ENCODE measurements at regions not wholly inside any gene's neighbourhood (a gene's known extent, or its start where the extent isn't known, plus 50 kb on each side); places are given as distances from the start of the nearest gene placed in this dataset.

DNA sequence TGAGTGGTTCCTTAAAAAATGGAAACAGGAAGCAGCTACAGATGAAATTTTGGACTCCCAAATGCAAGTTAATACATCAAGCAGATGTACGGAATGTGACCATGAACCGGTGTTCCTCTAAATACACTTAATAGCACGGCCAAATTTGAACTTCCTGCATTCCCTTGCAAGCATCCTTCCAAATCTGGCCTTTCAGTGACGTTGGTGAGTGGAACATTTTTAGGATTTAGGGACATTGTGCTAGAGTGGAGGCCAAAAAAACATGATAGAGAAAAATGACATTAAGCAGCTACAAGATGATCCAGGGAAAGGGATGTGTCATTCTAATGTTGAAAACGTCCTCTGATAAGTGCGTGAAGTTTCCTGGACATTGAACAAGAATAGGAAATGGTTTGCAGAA lies 62.1 kb downstream of the CTAGE1 start:
- Histone ChIP-seq H3K27me3 (ENCODE audit: control insufficient read depth in 3 of 3, insufficient read depth in 3 of 3, low read length in 3 of 3) (peaks cover 4 to 9% (median 7%) of the 10 kb centered on the region in 3 donors), H3K9me3 (ENCODE audit: control insufficient read depth in 3 of 3, low read length in 3 of 3) (no peaks in the 10 kb centered on the region), H3K4me1 (ENCODE audit: control insufficient read depth in 3 of 3, insufficient read depth in 3 of 3, low read length in 3 of 3) (no peaks in the 10 kb centered on the region), H3K9ac (ENCODE audit: low read depth in 1 of 3, low read length in 3 of 3) (no peak overlapping the region), H3K36me3 (ENCODE audit: control insufficient read depth in 3 of 3, insufficient read depth in 3 of 3, low read length in 3 of 3) (no peaks in the 10 kb centered on the region), H3K4me3 (ENCODE audit: low read length in 3 of 3) (no peak overlapping the region), H3K27ac (ENCODE audit: low read depth, low read length) (no peak overlapping the region)

DNA sequence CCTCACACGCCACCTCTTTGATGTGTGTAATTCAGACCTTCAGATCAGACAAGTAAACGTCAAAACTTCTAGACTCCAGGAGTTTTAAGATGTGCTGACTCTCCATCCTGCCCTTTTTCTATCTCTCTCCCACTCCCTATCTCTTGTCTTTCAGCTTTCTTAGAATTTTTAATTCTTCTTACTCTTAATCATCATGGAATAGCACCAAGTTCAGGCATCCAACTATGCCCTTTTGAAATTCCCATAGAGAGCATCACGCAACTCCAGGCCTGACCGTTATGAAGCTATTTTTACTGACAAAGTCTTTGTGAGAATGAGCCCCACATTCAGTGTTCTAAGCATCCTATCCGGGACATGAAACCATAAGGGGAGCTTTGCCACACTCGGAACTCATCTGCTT lies 62.6 kb downstream of the CTAGE1 start:
- Histone ChIP-seq H3K27me3 (ENCODE audit: control insufficient read depth in 3 of 3, insufficient read depth in 3 of 3, low read length in 3 of 3) (peaks cover 4 to 12% (median 12%) of the 10 kb centered on the region in 3 donors), H3K36me3 (ENCODE audit: control insufficient read depth in 3 of 3, insufficient read depth in 3 of 3, low read length in 3 of 3) (no peaks in the 10 kb centered on the region), H3K9ac (ENCODE audit: low read depth in 1 of 3, low read length in 3 of 3) (no peak overlapping the region), H3K4me3 (ENCODE audit: low read length in 3 of 3) (no peak overlapping the region), H3K4me1 (ENCODE audit: control insufficient read depth in 3 of 3, insufficient read depth in 3 of 3, low read length in 3 of 3) (no peaks in the 10 kb centered on the region), H3K27ac (ENCODE audit: low read depth, low read length) (no peak overlapping the region), H3K9me3 (ENCODE audit: control insufficient read depth in 3 of 3, low read length in 3 of 3) (no peaks in the 10 kb centered on the region)

DNA sequence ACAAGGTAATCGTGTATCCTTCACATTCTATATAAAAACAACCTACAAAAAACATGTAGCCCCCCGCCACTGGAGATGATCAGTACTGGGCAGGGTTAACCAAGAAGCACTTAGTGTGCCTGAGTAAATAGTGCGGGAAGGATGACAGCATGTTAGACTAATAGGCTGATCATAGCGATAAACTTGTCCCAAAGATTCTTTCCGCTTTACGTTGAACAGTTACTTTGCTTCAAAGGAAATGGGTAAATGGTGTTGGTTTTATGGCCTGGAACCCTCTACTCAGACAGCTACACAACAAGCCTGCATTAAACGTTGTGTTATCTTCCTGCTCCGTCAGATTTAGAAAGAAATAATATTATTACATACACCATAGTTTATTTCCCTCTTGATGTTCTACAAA lies 67.7 kb downstream of the CTAGE1 start:
- Histone ChIP-seq H3K27me3 (ENCODE audit: control insufficient read depth in 3 of 3, insufficient read depth in 3 of 3, low read length in 3 of 3) (peaks cover 39 to 53% (median 45%) of the 10 kb centered on the region in 3 donors), H3K9me3 (ENCODE audit: control insufficient read depth in 3 of 3, low read length in 3 of 3) (peaks cover 0 to 2% (median 0%) of the 10 kb centered on the region in 3 donors), H3K4me3 (ENCODE audit: low read length in 3 of 3) (no peak overlapping the region), H3K27ac (ENCODE audit: low read depth, low read length) (no peak overlapping the region), H3K36me3 (ENCODE audit: control insufficient read depth in 3 of 3, insufficient read depth in 3 of 3, low read length in 3 of 3) (no peaks in the 10 kb centered on the region), H3K9ac (ENCODE audit: low read depth in 1 of 3, low read length in 3 of 3) (no peak overlapping the region), H3K4me1 (ENCODE audit: control insufficient read depth in 3 of 3, insufficient read depth in 3 of 3, low read length in 3 of 3) (peaks cover 21 to 29% (median 25%) of the 10 kb centered on the region in 3 donors)

DNA sequence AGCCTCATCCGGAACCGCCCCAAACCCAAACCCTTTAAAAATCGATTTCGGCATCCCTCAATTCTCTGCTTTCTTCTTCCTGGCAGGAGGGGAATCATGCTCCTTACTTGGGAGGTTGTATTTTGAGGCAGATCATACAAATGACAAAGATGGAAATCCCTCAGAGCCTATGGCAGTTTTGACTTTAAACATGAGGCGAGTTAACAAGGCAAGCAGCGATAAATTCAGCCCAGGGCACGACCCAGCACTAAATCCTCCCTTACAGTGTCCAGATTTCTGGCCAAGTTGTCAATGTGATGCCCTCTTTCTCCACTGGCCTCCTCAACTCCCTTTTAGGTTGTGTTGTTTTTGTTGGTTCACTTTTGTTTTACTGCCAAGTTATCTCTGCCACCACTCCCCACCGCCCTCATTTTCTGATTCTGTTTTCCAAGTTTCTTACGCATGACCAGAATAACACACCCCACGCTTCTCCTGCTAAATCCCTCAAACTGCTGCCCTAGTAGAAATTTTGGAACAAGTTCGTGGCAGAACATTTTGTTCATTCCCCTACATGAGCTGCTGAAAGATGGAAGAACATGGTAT lies 68.3 kb downstream of the CTAGE1 start:
- no peak overlapping the region for H3K27ac ChIP-seq (ENCODE audit: low read depth, low read length)
- peaks cover 0 to 2% (median 0%) of the 10 kb centered on the region in 3 donors for H3K9me3 ChIP-seq (ENCODE audit: control insufficient read depth in 3 of 3, low read length in 3 of 3)
- H3K4me3 ChIP-seq (ENCODE audit: low read length in 3 of 3): peak overlapping the region in 1 of 3 donors; percentile 64
- peaks cover 21 to 29% (median 25%) of the 10 kb centered on the region in 3 donors for H3K4me1 ChIP-seq (ENCODE audit: control insufficient read depth in 3 of 3, insufficient read depth in 3 of 3, low read length in 3 of 3)
- H3K9ac ChIP-seq (ENCODE audit: low read depth in 1 of 3, low read length in 3 of 3): no peak overlapping the region
- peaks cover 39 to 53% (median 45%) of the 10 kb centered on the region in 3 donors for H3K27me3 ChIP-seq (ENCODE audit: control insufficient read depth in 3 of 3, insufficient read depth in 3 of 3, low read length in 3 of 3)
- no peaks in the 10 kb centered on the region for H3K36me3 ChIP-seq (ENCODE audit: control insufficient read depth in 3 of 3, insufficient read depth in 3 of 3, low read length in 3 of 3)

DNA sequence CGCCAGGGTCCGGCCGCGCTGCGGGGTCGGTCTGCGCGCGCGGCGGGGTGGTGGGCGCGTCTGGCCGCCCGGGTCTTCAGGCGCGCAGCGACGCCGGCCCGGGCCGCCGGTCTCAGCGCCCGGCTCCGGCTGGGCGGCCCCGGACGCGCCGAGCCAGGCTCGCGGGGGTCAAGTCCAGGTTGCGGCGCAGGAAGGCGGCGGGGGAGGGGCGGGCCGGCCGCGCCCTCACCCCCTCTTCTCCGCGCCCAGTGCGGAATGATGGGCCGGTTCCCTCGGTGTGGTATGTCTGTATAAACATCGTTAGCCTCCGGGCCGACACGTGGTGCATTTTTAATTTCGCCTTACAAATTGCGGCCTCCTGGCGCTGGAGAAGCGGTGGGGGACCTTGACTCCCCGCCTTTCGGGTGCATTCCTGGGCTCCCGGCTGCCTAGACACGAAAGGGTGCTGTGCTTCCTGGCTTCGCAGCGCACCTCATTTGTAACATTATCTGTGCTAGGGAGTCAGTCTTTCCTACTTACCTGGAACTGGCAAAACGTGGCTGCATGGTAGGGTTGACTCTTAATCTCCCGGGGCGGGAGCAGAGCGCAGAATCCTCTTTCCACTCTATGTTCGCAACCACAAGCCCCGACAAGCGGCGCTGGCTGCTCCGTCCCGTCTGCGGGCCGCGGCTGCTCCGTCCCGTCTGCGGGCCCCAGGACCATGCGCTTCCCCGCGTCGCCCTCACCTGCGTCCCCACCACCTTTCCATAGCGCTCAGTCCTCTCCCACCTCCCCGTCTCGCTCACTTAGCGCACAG lies 69.0 kb downstream of the CTAGE1 start:
- Histone ChIP-seq H3K4me3 (ENCODE audit: low read length in 3 of 3) (peak overlapping the region; percentile 62 to 66 (median 64)), H3K27me3 (ENCODE audit: control insufficient read depth in 3 of 3, insufficient read depth in 3 of 3, low read length in 3 of 3) (peaks cover 42 to 53% (median 45%) of the 10 kb centered on the region in 3 donors), H3K9me3 (ENCODE audit: control insufficient read depth in 3 of 3, low read length in 3 of 3) (peaks cover 0 to 2% (median 0%) of the 10 kb centered on the region in 3 donors), H3K9ac (ENCODE audit: low read depth in 1 of 3, low read length in 3 of 3) (peak overlapping the region in 2 of 3 donors; percentile 12 to 60), H3K27ac (ENCODE audit: low read depth, low read length) (no peak overlapping the region), H3K36me3 (ENCODE audit: control insufficient read depth in 3 of 3, insufficient read depth in 3 of 3, low read length in 3 of 3) (no peaks in the 10 kb centered on the region), H3K4me1 (ENCODE audit: control insufficient read depth in 3 of 3, insufficient read depth in 3 of 3, low read length in 3 of 3) (peaks cover 21 to 29% (median 25%) of the 10 kb centered on the region in 3 donors)

DNA sequence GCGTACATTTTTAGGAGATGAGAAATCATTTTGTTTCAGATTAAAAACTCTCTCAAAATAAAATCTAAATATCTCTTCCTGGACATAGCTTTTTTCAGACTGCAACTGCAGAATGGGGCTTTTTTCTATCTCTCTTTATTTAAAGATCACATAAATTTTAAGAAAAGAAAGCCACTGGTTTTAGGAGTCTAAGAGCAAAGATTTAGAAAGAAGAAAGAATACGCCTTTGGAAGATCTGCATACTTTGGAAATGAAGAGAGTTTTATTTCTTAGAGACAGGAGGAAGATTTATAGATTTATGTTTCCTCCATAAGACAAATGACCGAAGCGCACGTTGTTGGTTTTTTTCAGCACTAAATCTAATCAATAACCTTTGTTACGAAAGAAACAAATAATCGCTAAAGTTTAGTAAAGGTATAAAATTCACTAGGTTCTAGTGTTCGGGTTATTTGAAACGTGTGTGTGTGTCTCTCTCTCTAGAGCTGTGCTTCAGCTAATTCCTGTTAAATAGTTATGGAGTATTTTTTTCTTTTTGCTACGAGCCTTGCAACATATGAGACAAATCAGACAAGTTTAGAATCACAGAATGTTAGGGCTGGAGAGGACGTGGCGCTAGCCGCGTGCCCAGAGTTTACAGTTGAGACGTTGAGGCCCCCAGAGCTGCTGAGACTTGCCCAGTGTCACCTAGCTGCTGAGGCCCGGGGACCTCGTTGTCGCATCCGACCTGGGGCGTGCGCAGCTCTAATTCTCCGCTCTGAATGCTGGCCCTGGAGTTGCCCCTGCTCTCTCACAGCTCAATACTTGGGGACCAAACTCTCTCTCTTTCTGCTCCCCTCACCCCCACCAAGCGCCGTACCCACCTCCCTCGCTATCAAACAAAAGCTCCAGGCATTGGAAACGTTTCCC lies 69.9 kb downstream of the CTAGE1 start:
- H3K27me3 ChIP-seq (ENCODE audit: control insufficient read depth in 3 of 3, insufficient read depth in 3 of 3, low read length in 3 of 3): peaks cover 45 to 53% (median 45%) of the 10 kb centered on the region in 3 donors
- peaks cover 21 to 29% (median 25%) of the 10 kb centered on the region in 3 donors for H3K4me1 ChIP-seq (ENCODE audit: control insufficient read depth in 3 of 3, insufficient read depth in 3 of 3, low read length in 3 of 3)
- H3K4me3 ChIP-seq (ENCODE audit: low read length in 3 of 3): peak overlapping the region; percentile 41 to 49 (median 42)
- H3K27ac ChIP-seq (ENCODE audit: low read depth, low read length): no peak overlapping the region
- peaks cover 0 to 2% (median 0%) of the 10 kb centered on the region in 3 donors for H3K9me3 ChIP-seq (ENCODE audit: control insufficient read depth in 3 of 3, low read length in 3 of 3)
- H3K9ac ChIP-seq (ENCODE audit: low read depth in 1 of 3, low read length in 3 of 3): peak overlapping the region in 2 of 3 donors; percentile 16 to 60
- no peaks in the 10 kb centered on the region for H3K36me3 ChIP-seq (ENCODE audit: control insufficient read depth in 3 of 3, insufficient read depth in 3 of 3, low read length in 3 of 3)

DNA sequence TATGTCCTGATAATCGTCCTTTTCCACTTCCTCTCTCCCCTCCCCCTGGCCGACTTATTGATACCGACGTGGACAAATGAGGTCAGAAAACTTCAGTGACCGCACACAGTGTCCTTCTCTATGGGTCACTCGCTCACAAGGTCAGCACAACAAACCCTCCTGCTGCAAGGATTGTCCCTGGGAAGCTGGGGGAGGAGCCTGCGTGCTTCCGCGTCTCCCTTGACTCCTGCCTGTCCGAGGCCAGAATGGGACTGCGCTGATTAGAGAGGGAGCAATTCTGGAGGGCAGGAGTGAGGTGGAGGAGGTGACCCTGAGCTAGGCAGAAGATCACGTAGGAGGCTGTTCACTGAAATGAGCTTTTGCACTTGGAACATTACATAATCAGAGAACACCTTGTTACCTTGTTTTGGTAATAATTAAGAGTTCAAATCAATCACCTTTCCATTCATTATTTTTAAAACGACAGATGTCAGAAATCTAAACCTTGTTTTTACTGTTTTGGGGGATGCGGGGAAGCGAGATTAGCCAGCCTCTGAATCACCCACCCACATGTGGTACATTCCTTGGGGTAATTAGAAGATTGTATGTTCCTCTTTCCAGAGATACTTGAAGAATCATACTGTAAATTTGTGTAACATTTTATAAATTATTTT lies 70.6 kb downstream of the CTAGE1 start:
- H3K9ac ChIP-seq (ENCODE audit: low read depth in 1 of 3, low read length in 3 of 3): peak overlapping the region in 1 of 3 donors; percentile 10
- peaks cover 0 to 2% (median 0%) of the 10 kb centered on the region in 3 donors for H3K9me3 ChIP-seq (ENCODE audit: control insufficient read depth in 3 of 3, low read length in 3 of 3)
- no peaks in the 10 kb centered on the region for H3K36me3 ChIP-seq (ENCODE audit: control insufficient read depth in 3 of 3, insufficient read depth in 3 of 3, low read length in 3 of 3)
- peaks cover 21 to 29% (median 25%) of the 10 kb centered on the region in 3 donors for H3K4me1 ChIP-seq (ENCODE audit: control insufficient read depth in 3 of 3, insufficient read depth in 3 of 3, low read length in 3 of 3)
- peak overlapping the region in 2 of 3 donors; percentile 17 to 45 for H3K4me3 ChIP-seq (ENCODE audit: low read length in 3 of 3)
- H3K27me3 ChIP-seq (ENCODE audit: control insufficient read depth in 3 of 3, insufficient read depth in 3 of 3, low read length in 3 of 3): peaks cover 45 to 54% (median 45%) of the 10 kb centered on the region in 3 donors
- no peak overlapping the region for H3K27ac ChIP-seq (ENCODE audit: low read depth, low read length)

DNA sequence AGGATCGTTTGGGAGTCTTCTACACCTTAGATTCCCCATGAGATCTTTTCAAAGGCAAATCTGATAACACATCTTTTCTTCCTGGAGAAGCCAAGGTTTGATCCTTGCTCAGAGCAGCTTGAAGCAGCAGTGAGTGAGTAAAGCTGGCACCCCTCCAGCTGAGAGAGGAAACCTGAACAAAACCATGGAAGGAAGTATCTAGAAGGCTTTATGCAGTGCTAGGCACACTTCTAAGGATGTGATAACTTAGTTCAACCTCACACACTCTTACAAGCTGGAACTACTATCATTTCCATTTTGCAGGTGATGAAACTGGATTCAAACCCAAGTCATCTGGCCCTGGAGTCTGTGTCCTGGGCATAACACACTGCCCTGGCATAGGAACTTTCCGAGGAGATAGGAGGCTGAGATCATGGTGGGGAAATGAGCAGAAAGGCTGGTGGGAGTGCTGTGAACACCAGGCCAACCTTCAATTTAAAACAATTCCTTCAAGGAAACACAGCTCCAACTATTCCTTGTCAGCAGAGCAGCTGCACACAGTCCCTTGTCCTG lies 71.2 kb downstream of the CTAGE1 start:
- H3K27ac ChIP-seq (ENCODE audit: low read depth, low read length): no peak overlapping the region
- peak overlapping the region in 1 of 3 donors; percentile 10 for H3K9ac ChIP-seq (ENCODE audit: low read depth in 1 of 3, low read length in 3 of 3)
- H3K4me1 ChIP-seq (ENCODE audit: control insufficient read depth in 3 of 3, insufficient read depth in 3 of 3, low read length in 3 of 3): peaks cover 21 to 29% (median 25%) of the 10 kb centered on the region in 3 donors
- no peaks in the 10 kb centered on the region for H3K36me3 ChIP-seq (ENCODE audit: control insufficient read depth in 3 of 3, insufficient read depth in 3 of 3, low read length in 3 of 3)
- peak overlapping the region in 2 of 3 donors; percentile 17 to 45 for H3K4me3 ChIP-seq (ENCODE audit: low read length in 3 of 3)
- H3K27me3 ChIP-seq (ENCODE audit: control insufficient read depth in 3 of 3, insufficient read depth in 3 of 3, low read length in 3 of 3): peaks cover 41 to 52% (median 45%) of the 10 kb centered on the region in 3 donors
- peaks cover 0 to 2% (median 0%) of the 10 kb centered on the region in 3 donors for H3K9me3 ChIP-seq (ENCODE audit: control insufficient read depth in 3 of 3, low read length in 3 of 3)

DNA sequence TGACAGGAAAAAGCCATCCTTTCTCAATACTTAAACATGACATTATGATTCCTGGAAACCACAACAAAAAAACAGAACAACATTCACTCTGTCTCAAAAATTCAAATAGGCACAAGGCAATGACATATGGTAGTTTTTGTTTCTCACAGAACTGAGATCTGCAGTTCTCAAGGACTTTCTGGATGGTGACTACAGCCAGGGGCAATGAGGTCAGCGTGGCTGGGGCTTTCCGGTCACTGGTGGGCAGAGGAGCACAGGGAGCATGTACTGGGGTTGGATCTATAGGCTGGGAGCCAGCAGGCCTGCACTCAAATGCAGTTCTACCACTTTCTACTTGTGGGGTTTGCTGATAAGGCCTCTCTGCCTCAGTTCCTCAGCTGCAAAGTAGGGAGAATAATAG lies 72.0 kb downstream of the CTAGE1 start:
- H3K9me3 ChIP-seq (ENCODE audit: control insufficient read depth in 3 of 3, low read length in 3 of 3): peaks cover 0 to 2% (median 0%) of the 10 kb centered on the region in 3 donors
- no peak overlapping the region for H3K27ac ChIP-seq (ENCODE audit: low read depth, low read length)
- H3K9ac ChIP-seq (ENCODE audit: low read depth in 1 of 3, low read length in 3 of 3): no peak overlapping the region
- peaks cover 21 to 29% (median 25%) of the 10 kb centered on the region in 3 donors for H3K4me1 ChIP-seq (ENCODE audit: control insufficient read depth in 3 of 3, insufficient read depth in 3 of 3, low read length in 3 of 3)
- H3K4me3 ChIP-seq (ENCODE audit: low read length in 3 of 3): no peak overlapping the region
- no peaks in the 10 kb centered on the region for H3K36me3 ChIP-seq (ENCODE audit: control insufficient read depth in 3 of 3, insufficient read depth in 3 of 3, low read length in 3 of 3)
- H3K27me3 ChIP-seq (ENCODE audit: control insufficient read depth in 3 of 3, insufficient read depth in 3 of 3, low read length in 3 of 3): peaks cover 41 to 50% (median 41%) of the 10 kb centered on the region in 3 donors
